ENCODE measurements at regions not wholly inside any gene's neighbourhood (a gene's known extent, or its start where the extent isn't known, plus 50 kb on each side); places are given as distances from the start of the nearest gene placed in this dataset.
A peak's percentile ranks its signal among the peaks of the same experiment; 100 is the strongest.

GRCh38 chr4:27763830-27764525 is 903.3 kb downstream of the STIM2 start:
- no peak overlapping the region for H3K4me3 ChIP-seq (ENCODE audit: control insufficient read depth, low read depth, low read length)
- no peak for DNase-seq (ENCODE audit: low read depth)
- TF ChIP-seq, protein P1, sequence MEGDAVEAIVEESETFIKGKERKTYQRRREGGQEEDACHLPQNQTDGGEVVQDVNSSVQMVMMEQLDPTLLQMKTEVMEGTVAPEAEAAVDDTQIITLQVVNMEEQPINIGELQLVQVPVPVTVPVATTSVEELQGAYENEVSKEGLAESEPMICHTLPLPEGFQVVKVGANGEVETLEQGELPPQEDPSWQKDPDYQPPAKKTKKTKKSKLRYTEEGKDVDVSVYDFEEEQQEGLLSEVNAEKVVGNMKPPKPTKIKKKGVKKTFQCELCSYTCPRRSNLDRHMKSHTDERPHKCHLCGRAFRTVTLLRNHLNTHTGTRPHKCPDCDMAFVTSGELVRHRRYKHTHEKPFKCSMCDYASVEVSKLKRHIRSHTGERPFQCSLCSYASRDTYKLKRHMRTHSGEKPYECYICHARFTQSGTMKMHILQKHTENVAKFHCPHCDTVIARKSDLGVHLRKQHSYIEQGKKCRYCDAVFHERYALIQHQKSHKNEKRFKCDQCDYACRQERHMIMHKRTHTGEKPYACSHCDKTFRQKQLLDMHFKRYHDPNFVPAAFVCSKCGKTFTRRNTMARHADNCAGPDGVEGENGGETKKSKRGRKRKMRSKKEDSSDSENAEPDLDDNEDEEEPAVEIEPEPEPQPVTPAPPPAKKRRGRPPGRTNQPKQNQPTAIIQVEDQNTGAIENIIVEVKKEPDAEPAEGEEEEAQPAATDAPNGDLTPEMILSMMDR (conservative IDR thresholded peaks at IDR 0.05; ENCODE audit: control insufficient read depth, insufficient read depth, low read depth, low read length), result no peak

GRCh38 chr4:27764526-27764837 is 903.8 kb downstream of the STIM2 start:
- no peak for DNase-seq (ENCODE audit: low read depth)
- no peak overlapping the region for H3K4me3 ChIP-seq (ENCODE audit: control insufficient read depth, low read depth, low read length)
- TF ChIP-seq, protein P1 (conservative IDR thresholded peaks at IDR 0.05; ENCODE audit: control insufficient read depth, insufficient read depth, low read depth, low read length), result no peak

- DNase-seq (ENCODE audit: low read depth), result no peak
- TF ChIP-seq, protein P1 (conservative IDR thresholded peaks at IDR 0.05; ENCODE audit: control insufficient read depth, insufficient read depth, low read depth, low read length), result no peak
Measured at GRCh38 chr4:27770895-27771294, 910.3 kb downstream of the STIM2 start.

GRCh38 chr4:27775156-27775555 is 914.5 kb downstream of the STIM2 start:
- no peak overlapping the region for H3K4me3 ChIP-seq (ENCODE audit: control insufficient read depth, low read depth, low read length)
- no peak for DNase-seq (ENCODE audit: low read depth)
- TF ChIP-seq, protein P1 (conservative IDR thresholded peaks at IDR 0.05; ENCODE audit: control insufficient read depth, insufficient read depth, low read depth, low read length), result no peak

More at GRCh38 chr4:27770895-27771294, 910.3 kb downstream of the STIM2 start:
- no peak overlapping the region for H3K4me3 ChIP-seq (ENCODE audit: control insufficient read depth, low read depth, low read length)

DNA sequence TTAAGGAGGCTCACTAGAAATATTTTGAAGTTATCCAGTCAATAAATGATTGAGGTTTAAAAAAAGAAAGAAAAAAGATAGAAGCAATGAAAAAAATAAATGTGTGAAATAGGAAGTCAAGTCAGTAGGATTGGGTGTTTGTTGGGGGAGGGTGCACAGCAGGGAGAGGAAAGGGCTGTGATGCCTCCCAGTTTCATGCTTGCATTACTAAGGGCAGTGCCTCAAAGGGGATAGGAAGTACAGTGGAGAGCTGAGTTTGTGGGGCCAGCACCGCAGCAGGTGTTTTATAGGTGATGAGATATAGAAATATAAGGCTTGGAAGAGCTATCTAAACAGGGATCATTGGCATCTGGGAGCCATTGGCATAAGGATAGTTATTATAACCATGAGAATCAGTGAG is 919.2 kb downstream of the STIM2 start:
- TF ChIP-seq, protein P1 (conservative IDR thresholded peaks at IDR 0.05; ENCODE audit: control insufficient read depth, insufficient read depth, low read depth, low read length), result no peak
- no peak for DNase-seq (ENCODE audit: low read depth)
- H3K4me3 ChIP-seq (ENCODE audit: control insufficient read depth, low read depth, low read length), result no peak overlapping the region

GRCh38 chr4:27787195-27787594 is 926.6 kb downstream of the STIM2 start:
- no peak overlapping the region for H3K4me3 ChIP-seq (ENCODE audit: control insufficient read depth, low read depth, low read length)
- DNase-seq (ENCODE audit: low read depth), result no peak
- TF ChIP-seq, protein P1 (conservative IDR thresholded peaks at IDR 0.05; ENCODE audit: control insufficient read depth, insufficient read depth, low read depth, low read length), result no peak

DNA sequence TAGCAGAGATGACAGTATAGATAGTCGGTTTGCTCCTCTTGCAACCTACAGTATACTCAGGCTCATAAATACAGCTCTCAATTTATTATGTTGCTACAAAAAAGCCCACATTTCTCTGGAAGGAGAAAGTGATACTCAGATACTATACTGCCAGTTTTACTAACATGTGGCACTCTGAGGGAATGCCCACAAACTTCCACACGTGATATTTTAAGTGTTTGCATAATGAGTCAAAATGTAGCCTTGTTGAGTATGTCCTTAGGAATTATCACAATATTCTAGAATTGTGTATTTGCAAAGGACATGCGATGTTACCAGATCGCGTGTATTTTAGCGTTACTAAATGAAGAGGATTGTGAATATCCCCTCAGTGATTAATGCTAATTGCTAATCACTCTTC is 929.1 kb downstream of the STIM2 start:
- TF ChIP-seq, protein P1 (conservative IDR thresholded peaks at IDR 0.05; ENCODE audit: control insufficient read depth, insufficient read depth, low read depth, low read length), result no peak
- peak; percentile 35 for DNase-seq (ENCODE audit: low read depth)
- H3K4me3 ChIP-seq (ENCODE audit: control insufficient read depth, low read depth, low read length), result no peak overlapping the region

All from fibroblast of mammary gland (primary cell).